A549 (cell line): ENCODE measurements at regions not wholly inside any gene's neighbourhood (a gene's known extent, or its start where the extent isn't known, plus 50 kb on each side); places are given as distances from the start of the nearest gene placed in this dataset.

ENCODE experiments used
- ATAC-seq, 2 experiments: fragments of 200-7000 bp in 1 of 2; fragments of >200 bp in 1 of 2; cut with Nextera tagmentation in 1 of 2; cut with Tn5 transposase in 1 of 2; 3 replicates each; pipeline versions ENCODE4 v1.8.0 to v1.9.1; 2018 to 2020; ENCODE audit warnings: mild to moderate bottlenecking in 1 of 2, moderate library complexity in 1 of 2
- CTCF ChIA-PET: fragments of 300-600 bp; sonication (Branson Sonifier 250); formaldehyde crosslinking; extraction: SDS; loops from one replicate; lab custom pipeline; 2021; ENCODE audit warnings: antibody characterized with exemption, inconsistent platforms; lab: Yijun Ruan, JAX
- POLR2A ChIA-PET: fragments of 350-600 bp; formaldehyde crosslinking; extraction: SDS; loops from one replicate; lab custom pipeline; 2021; ENCODE audit warnings: antibody characterized with exemption, inconsistent platforms; lab: Yijun Ruan, JAX
- DNase-seq, 2 experiments: peaks; one replicate each; pipeline versions ENCODE4 v3.0.0 to v3.0.0-alpha.2; 2011 to 2016; ENCODE audit warnings: low read depth in 1 of 2, low spot score in 1 of 2
- FAIRE-seq: peaks from 2 replicates; lab custom pipeline; 2011; peaks lifted over from hg19 to GRCh38; lab: Jason Lieb, UNC
- H3K27ac ChIP-seq, 2 experiments: fragments of >200 bp; sonication (Bioruptor Twin); formaldehyde crosslinking; 3 replicates each; pipeline ENCODE4 v1.5.1; 2016 to 2017
- H3K4me1 ChIP-seq: fragments of >200 bp; sonication (Bioruptor Twin); formaldehyde crosslinking; 3 replicates; pipeline ENCODE4 v1.6.1; 2016
- H3K4me2 ChIP-seq: fragments of >200 bp; sonication (Bioruptor Twin); formaldehyde crosslinking; 3 replicates; pipeline ENCODE4 v1.6.1; 2016
- H3K4me3 ChIP-seq: fragments of >200 bp; sonication (Bioruptor Twin); formaldehyde crosslinking; 3 replicates; pipeline ENCODE4 v1.5.1; 2016
- H3K9me3 ChIP-seq: fragments of >200 bp; sonication (Bioruptor Twin); formaldehyde crosslinking; 3 replicates; pipeline ENCODE4 v1.6.1; 2016
- BHLHE40 ChIP-seq: IDR thresholded peaks from 2 replicates; pipeline ENCODE4 v1.6.1; 2012; ENCODE audit warnings: low read depth, low read length, inconsistent platforms
- CBX2 ChIP-seq: fragments of 200-600 bp; sonication (generic); IDR thresholded peaks from 2 replicates; pipeline ENCODE4 v1.6.1; 2016; ENCODE audit warnings: low read depth, mild to moderate bottlenecking, borderline replicate concordance
- CBX8 ChIP-seq: fragments of 200-600 bp; sonication (generic); IDR thresholded peaks from 2 replicates; pipeline ENCODE4 v1.6.1; 2016
- CHD4 ChIP-seq: fragments of 200-600 bp; sonication (generic); IDR thresholded peaks from 2 replicates; pipeline ENCODE4 v1.6.1; 2016; ENCODE audit warnings: antibody characterized with exemption, mild to moderate bottlenecking, borderline replicate concordance
- EHF ChIP-seq: fragments of 250-450 bp; sonication (Bioruptor Pico); IDR thresholded peaks from 2 replicates; pipeline ENCODE4 v1.5.0; 2020; ENCODE audit warnings: mild to moderate bottlenecking
- FOSB ChIP-seq: fragments of 250-450 bp; sonication (Bioruptor Pico); IDR thresholded peaks from 2 replicates; pipeline ENCODE4 v1.5.0; 2020; ENCODE audit warnings: mild to moderate bottlenecking, moderate library complexity
- FOSL2 ChIP-seq, 2 experiments: fragments of 450-650 bp in 1 of 2; fragments of >200 bp in 1 of 2; sonication (Bioruptor Twin) in 1 of 2; formaldehyde crosslinking; IDR thresholded peaks; 2 replicates each; pipeline versions ENCODE4 v1.5.0 to v1.6.1; 2016 to 2020; ENCODE audit warnings: mild to moderate bottlenecking in 1 of 2, moderate library complexity in 1 of 2
- FOXS1 ChIP-seq: fragments of 250-450 bp; sonication (Bioruptor Pico); IDR thresholded peaks from 2 replicates; pipeline ENCODE4 v1.5.0; 2020; ENCODE audit warnings: mild to moderate bottlenecking, moderate library complexity
- HEYL ChIP-seq: fragments of 250-450 bp; sonication (Bioruptor Pico); IDR thresholded peaks from 2 replicates; pipeline ENCODE4 v1.8.0; 2021; ENCODE audit warnings: mild to moderate bottlenecking, moderate library complexity
- JUN ChIP-seq, 2 experiments: fragments of >200 bp; sonication (Bioruptor Twin); formaldehyde crosslinking; IDR thresholded peaks; 2 replicates in 1 of 2; 3 replicates in 1 of 2; pipeline ENCODE4 v1.6.1; 2016 to 2017
- NPAS2 ChIP-seq: fragments of 250-450 bp; sonication (Bioruptor Pico); IDR thresholded peaks from 2 replicates; pipeline ENCODE4 v1.8.0; 2022; ENCODE audit warnings: mild to moderate bottlenecking, moderate library complexity, borderline replicate concordance
- PHF8 ChIP-seq: fragments of 200-600 bp; sonication (generic); IDR thresholded peaks from 2 replicates; pipeline ENCODE4 v1.6.1; 2016; ENCODE audit warnings: low read depth, mild to moderate bottlenecking, antibody characterized with exemption, moderate library complexity, borderline replicate concordance
- POLR2AphosphoS2 ChIP-seq: conservative IDR thresholded peaks from 2 replicates; pipeline ENCODE4 v1.6.1; 2012; ENCODE audit warnings: low read length, improper control_type of control experiment, inconsistent platforms
- RCOR1 ChIP-seq: fragments of 150-350 bp; IDR thresholded peaks from 2 replicates; pipeline ENCODE4 v1.6.1; 2014; ENCODE audit warnings: antibody characterized with exemption, low read length, low read depth
- RFX5 ChIP-seq: fragments of 450-650 bp; IDR thresholded peaks from 2 replicates; pipeline ENCODE4 v1.7.1; 2014; ENCODE audit warnings: antibody characterized with exemption, mild to moderate bottlenecking, moderate library complexity
- RNF2 ChIP-seq: fragments of 200-600 bp; sonication (generic); IDR thresholded peaks from 2 replicates; pipeline ENCODE4 v1.6.1; 2016; ENCODE audit warnings: low read depth, mild to moderate bottlenecking, antibody characterized with exemption, moderate library complexity, borderline replicate concordance
- SREBF2 ChIP-seq: fragments of 450-650 bp; IDR thresholded peaks from 2 replicates; pipeline ENCODE4 v1.6.1; 2014; ENCODE audit warnings: mild to moderate bottlenecking, moderate library complexity
- TFCP2L1 ChIP-seq: fragments of 250-450 bp; sonication (Bioruptor Pico); IDR thresholded peaks from 2 replicates; pipeline ENCODE4 v1.5.0; 2021; ENCODE audit warnings: mild to moderate bottlenecking
- ZNF302 ChIP-seq: fragments of 250-450 bp; sonication (Bioruptor Pico); IDR thresholded peaks from 2 replicates; pipeline ENCODE4 v1.9.0; 2021; ENCODE audit warnings: inconsistent platforms, mild to moderate bottlenecking, moderate library complexity
- WGBS: methylation state at CpG from one replicate; pipeline ENCODE4 v1.1.6; 2017; ENCODE audit errors: missing lambda C conversion rate; 5-methylcytosine and 5-hydroxymethylcytosine counted together
- TF ChIP-seq, protein P1 (sequence below): fragments of 250-450 bp; sonication (Bioruptor Pico); IDR thresholded peaks from 2 replicates; pipeline ENCODE4 v1.5.0; 2021; ENCODE audit warnings: mild to moderate bottlenecking, moderate library complexity, borderline replicate concordance
- TF ChIP-seq, protein P2 (sequence below): fragments of 200-600 bp; sonication (generic); IDR thresholded peaks from 2 replicates; pipeline ENCODE4 v1.6.1; 2016; ENCODE audit warnings: antibody characterized with exemption, mild to moderate bottlenecking, moderate library complexity
- TF ChIP-seq, protein P3 (sequence below): IDR thresholded peaks from 2 replicates; pipeline ENCODE4 v1.6.1; 2012
- TF ChIP-seq, protein P4 (sequence below): fragments of 450-650 bp; IDR thresholded peaks from 2 replicates; pipeline ENCODE4 v1.6.1; 2014; ENCODE audit warnings: antibody characterized with exemption
- TF ChIP-seq, protein P5 (sequence below): IDR thresholded peaks from 2 replicates; pipeline ENCODE4 v1.6.1; 2012

DNA sequence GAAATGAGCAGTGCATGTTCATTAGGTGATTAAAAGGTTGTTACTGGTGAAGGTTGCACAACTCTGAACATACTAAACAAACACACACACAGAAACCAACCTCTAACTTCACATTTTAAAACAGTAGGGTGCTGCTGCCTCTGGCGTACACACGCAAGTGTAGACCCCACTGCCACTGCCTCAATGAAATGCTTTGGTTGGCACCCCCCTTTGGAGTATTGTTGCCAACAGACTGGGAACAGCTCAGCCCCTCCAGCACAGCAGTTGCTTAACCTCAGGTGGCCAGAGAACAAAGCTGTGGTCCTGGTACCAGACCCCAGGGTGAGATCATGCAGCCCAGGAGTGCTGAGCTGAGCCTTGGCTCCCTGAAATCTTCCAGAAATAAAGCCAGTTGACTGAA, 138.6 kb downstream of the TMEM18 start:
- Histone ChIP-seq H3K4me3 (no peak overlapping the region), H3K4me1 (no peaks in the 10 kb centered on the region), H3K9me3 (peaks cover 21% of the 10 kb centered on the region), H3K27ac (no peak overlapping the region), H3K4me2 (no peak overlapping the region)
- 47% methylated on average over 2 of the region's 2 CpGs for WGBS
- no peak for FAIRE-seq
- ATAC-seq: no peak
- ChIA-PET CTCF (no interaction called here), POLR2A (no interaction called here)
- TF ChIP-seq RNF2 (no peak), PHF8 (no peak), HEYL (no peak), RCOR1 (no peak), ZNF302 (CRISPR knock-in tag) (no peak), NPAS2 (CRISPR knock-in tag) (no peak), FOSL2 (IDR thresholded peaks at IDR 0.05) (no peak), FOSL2 (CRISPR knock-in tag; IDR thresholded peaks at IDR 0.05) (no peak)
- TF ChIP-seq, protein P1, sequence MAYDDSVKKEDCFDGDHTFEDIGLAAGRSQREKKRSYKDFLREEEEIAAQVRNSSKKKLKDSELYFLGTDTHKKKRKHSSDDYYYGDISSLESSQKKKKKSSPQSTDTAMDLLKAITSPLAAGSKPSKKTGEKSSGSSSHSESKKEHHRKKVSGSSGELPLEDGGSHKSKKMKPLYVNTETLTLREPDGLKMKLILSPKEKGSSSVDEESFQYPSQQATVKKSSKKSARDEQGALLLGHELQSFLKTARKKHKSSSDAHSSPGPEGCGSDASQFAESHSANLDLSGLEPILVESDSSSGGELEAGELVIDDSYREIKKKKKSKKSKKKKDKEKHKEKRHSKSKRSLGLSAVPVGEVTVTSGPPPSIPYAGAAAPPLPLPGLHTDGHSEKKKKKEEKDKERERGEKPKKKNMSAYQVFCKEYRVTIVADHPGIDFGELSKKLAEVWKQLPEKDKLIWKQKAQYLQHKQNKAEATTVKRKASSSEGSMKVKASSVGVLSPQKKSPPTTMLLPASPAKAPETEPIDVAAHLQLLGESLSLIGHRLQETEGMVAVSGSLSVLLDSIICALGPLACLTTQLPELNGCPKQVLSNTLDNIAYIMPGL (CRISPR knock-in tag): no peak
- TF ChIP-seq, protein P2, sequence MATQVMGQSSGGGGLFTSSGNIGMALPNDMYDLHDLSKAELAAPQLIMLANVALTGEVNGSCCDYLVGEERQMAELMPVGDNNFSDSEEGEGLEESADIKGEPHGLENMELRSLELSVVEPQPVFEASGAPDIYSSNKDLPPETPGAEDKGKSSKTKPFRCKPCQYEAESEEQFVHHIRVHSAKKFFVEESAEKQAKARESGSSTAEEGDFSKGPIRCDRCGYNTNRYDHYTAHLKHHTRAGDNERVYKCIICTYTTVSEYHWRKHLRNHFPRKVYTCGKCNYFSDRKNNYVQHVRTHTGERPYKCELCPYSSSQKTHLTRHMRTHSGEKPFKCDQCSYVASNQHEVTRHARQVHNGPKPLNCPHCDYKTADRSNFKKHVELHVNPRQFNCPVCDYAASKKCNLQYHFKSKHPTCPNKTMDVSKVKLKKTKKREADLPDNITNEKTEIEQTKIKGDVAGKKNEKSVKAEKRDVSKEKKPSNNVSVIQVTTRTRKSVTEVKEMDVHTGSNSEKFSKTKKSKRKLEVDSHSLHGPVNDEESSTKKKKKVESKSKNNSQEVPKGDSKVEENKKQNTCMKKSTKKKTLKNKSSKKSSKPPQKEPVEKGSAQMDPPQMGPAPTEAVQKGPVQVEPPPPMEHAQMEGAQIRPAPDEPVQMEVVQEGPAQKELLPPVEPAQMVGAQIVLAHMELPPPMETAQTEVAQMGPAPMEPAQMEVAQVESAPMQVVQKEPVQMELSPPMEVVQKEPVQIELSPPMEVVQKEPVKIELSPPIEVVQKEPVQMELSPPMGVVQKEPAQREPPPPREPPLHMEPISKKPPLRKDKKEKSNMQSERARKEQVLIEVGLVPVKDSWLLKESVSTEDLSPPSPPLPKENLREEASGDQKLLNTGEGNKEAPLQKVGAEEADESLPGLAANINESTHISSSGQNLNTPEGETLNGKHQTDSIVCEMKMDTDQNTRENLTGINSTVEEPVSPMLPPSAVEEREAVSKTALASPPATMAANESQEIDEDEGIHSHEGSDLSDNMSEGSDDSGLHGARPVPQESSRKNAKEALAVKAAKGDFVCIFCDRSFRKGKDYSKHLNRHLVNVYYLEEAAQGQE: no peak
- no peak for DNase-seq

DNA sequence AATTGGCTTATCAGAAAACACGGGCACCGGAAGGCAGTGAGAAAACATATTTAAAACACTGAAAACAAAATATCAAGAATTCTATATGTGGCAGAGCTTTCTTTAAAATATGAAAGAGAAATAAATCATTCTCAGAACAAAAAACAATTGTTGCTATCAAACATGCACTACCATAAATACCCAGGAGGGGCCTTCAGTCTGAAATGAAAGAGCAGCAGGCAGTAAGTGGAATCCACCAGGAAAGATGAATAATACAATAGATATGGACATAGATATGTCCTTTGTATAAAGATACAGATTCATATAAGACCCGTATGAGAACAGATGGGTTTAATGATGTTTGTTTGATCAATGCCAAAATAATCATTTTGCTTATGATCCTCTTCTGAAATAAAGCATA, 142.0 kb downstream of the TMEM18 start:
- no peaks in the 10 kb centered on the region for H3K4me1 ChIP-seq
- FAIRE-seq (no peak), ATAC-seq (no peak), DNase-seq (no peak)
- TF ChIP-seq FOXS1 (no peak), CBX2 (no peak), ZNF302 (CRISPR knock-in tag) (no peak), TFCP2L1 (CRISPR knock-in tag) (no peak), JUN (IDR thresholded peaks at IDR 0.05) (no peak), CHD4 (no peak), POLR2AphosphoS2 (no peak), RNF2 (no peak), RFX5 (no peak), EHF (CRISPR knock-in tag) (no peak), FOSB (CRISPR knock-in tag) (no peak), CBX8 (no peak), SREBF2 (no peak), BHLHE40 (no peak)
- TF ChIP-seq, protein P3, sequence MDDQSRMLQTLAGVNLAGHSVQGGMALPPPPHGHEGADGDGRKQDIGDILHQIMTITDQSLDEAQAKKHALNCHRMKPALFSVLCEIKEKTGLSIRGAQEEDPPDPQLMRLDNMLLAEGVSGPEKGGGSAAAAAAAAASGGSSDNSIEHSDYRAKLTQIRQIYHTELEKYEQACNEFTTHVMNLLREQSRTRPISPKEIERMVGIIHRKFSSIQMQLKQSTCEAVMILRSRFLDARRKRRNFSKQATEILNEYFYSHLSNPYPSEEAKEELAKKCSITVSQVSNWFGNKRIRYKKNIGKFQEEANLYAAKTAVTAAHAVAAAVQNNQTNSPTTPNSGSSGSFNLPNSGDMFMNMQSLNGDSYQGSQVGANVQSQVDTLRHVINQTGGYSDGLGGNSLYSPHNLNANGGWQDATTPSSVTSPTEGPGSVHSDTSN: no peak
- TF ChIP-seq, protein P4, sequence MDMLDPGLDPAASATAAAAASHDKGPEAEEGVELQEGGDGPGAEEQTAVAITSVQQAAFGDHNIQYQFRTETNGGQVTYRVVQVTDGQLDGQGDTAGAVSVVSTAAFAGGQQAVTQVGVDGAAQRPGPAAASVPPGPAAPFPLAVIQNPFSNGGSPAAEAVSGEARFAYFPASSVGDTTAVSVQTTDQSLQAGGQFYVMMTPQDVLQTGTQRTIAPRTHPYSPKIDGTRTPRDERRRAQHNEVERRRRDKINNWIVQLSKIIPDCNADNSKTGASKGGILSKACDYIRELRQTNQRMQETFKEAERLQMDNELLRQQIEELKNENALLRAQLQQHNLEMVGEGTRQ: no peak
- TF ChIP-seq, protein P5, sequence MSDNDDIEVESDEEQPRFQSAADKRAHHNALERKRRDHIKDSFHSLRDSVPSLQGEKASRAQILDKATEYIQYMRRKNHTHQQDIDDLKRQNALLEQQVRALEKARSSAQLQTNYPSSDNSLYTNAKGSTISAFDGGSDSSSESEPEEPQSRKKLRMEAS: no peak
- POLR2A ChIA-PET: no interaction called here
- 37% methylated on average over 3 of the region's 3 CpGs for WGBS
- no peak overlapping the region for H3K27ac ChIP-seq
- no peak overlapping the region for H3K4me3 ChIP-seq
- H3K9me3 ChIP-seq: peaks cover 21% of the 10 kb centered on the region
- CTCF ChIA-PET: no interaction called here
- no peak overlapping the region for H3K4me2 ChIP-seq
